ENCODE measurements at regions not wholly inside any gene's neighbourhood (a gene's known extent, or its start where the extent isn't known, plus 50 kb on each side); places are given as distances from the start of the nearest gene placed in this dataset.

- no peak for DNase-seq (ENCODE audit: low read depth in 2 of 3, low spot score in 2 of 3)
Observed at GRCh38 chr10:44306147-44306710, 78.7 kb downstream of the CXCL12 start.

- DNase-seq (ENCODE audit: low read depth in 2 of 3, low spot score in 2 of 3), result no peak
Observed at GRCh38 chr10:44301781-44302355, 83.0 kb downstream of the CXCL12 start.

GRCh38 chr10:44300666-44301649 is 83.9 kb downstream of the CXCL12 start:
- no peak for DNase-seq (ENCODE audit: low read depth in 2 of 3, low spot score in 2 of 3)

GRCh38 chr10:44298713-44299112 is 86.2 kb downstream of the CXCL12 start:
- no peak for DNase-seq (ENCODE audit: low read depth in 2 of 3, low spot score in 2 of 3)

- DNase-seq (ENCODE audit: low read depth in 2 of 3, low spot score in 2 of 3), result no peak
Observed at GRCh38 chr10:44297963-44298362, 86.9 kb downstream of the CXCL12 start.

GRCh38 chr10:44295644-44296241 is 89.2 kb downstream of the CXCL12 start:
- DNase-seq (ENCODE audit: low read depth in 2 of 3, low spot score in 2 of 3), result no peak

GRCh38 chr10:44294726-44295412 is 90.0 kb downstream of the CXCL12 start:
- no peak for DNase-seq (ENCODE audit: low read depth in 2 of 3, low spot score in 2 of 3)

GRCh38 chr10:44293842-44294241 is 91.1 kb downstream of the CXCL12 start:
- no peak for DNase-seq (ENCODE audit: low read depth in 2 of 3, low spot score in 2 of 3)

- peak in 1 of 3 donors; percentile 23 for DNase-seq (ENCODE audit: low read depth in 2 of 3, low spot score in 2 of 3)
Observed at GRCh38 chr10:44293306-44293778, 91.6 kb downstream of the CXCL12 start.

GRCh38 chr10:44292390-44293002 is 92.4 kb downstream of the CXCL12 start:
- no peak for DNase-seq (ENCODE audit: low read depth in 2 of 3, low spot score in 2 of 3)

- DNase-seq (ENCODE audit: low read depth in 2 of 3, low spot score in 2 of 3), result no peak
Observed at GRCh38 chr10:44291091-44291490, 93.8 kb downstream of the CXCL12 start.

- DNase-seq (ENCODE audit: low read depth in 2 of 3, low spot score in 2 of 3), result no peak
Observed at GRCh38 chr10:44289125-44289524, 95.8 kb downstream of the CXCL12 start.

GRCh38 chr10:44287408-44287807 is 97.5 kb downstream of the CXCL12 start:
- DNase-seq (ENCODE audit: low read depth in 2 of 3, low spot score in 2 of 3), result no peak

GRCh38 chr10:44284198-44285084 is 100.5 kb downstream of the CXCL12 start:
- DNase-seq (ENCODE audit: low read depth in 2 of 3, low spot score in 2 of 3), result no peak

- no peak for DNase-seq (ENCODE audit: low read depth in 2 of 3, low spot score in 2 of 3)
Observed at GRCh38 chr10:44282626-44283300, 102.1 kb downstream of the CXCL12 start.

- no peak for DNase-seq (ENCODE audit: low read depth in 2 of 3, low spot score in 2 of 3)
Observed at GRCh38 chr10:44281662-44282061, 103.2 kb downstream of the CXCL12 start.

- DNase-seq (ENCODE audit: low read depth in 2 of 3, low spot score in 2 of 3), result no peak
Observed at GRCh38 chr10:44281089-44281613, 103.7 kb downstream of the CXCL12 start.
